ENCODE measurements at regions not wholly inside any gene's neighbourhood (a gene's known extent, or its start where the extent isn't known, plus 50 kb on each side); places are given as distances from the start of the nearest gene placed in this dataset.

DNA sequence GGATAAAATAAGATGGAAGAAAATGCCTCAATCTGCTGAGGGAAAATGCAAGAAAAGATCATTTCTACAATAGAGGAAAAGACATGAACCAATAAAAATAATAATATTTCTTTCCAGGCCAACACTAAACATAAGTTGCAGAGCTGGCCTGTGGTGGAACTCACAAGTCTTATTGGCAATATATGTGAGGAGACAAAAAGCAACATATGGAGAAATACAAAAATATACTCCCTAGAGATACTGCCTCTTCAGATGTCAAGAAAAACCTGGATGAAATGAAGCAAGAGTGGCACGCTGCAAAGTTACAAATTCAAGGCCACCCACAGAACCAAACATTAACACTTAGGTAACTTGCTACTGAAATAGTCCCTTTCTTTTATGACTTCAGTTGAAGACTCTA is 264.9 kb upstream of the FMN2 start:
- Histone ChIP-seq H3K4ac (replicated peaks; ENCODE audit: insufficient read length, low read depth, low read length) (no peak overlapping the region), H4K8ac (ENCODE audit: extremely low read depth, insufficient read depth, low read length) (no peak overlapping the region), H3K79me2 (ENCODE audit: control insufficient read depth in 1 of 2, insufficient read depth in 2 of 2, low read length in 2 of 2) (no peaks in the 10 kb centered on the region), H2BK12ac (ENCODE audit: low read depth, low read length) (no peak overlapping the region), H2BK15ac (ENCODE audit: low read length) (no peak overlapping the region), H3K36me3 (ENCODE audit: control insufficient read depth in 2 of 4, insufficient read depth in 4 of 4, low read length in 3 of 4) (no peaks in the 10 kb centered on the region), H2BK20ac (ENCODE audit: low read length) (no peak overlapping the region), H3K4me1 (replicated peaks in 1 of 4; ENCODE audit: control insufficient read depth in 3 of 4, insufficient read depth in 4 of 4, low read length in 3 of 4) (no peaks in the 10 kb centered on the region), H3K4me3 (ENCODE audit: extremely low read depth in 1 of 4, insufficient read depth in 2 of 4, low read depth in 3 of 4, low read length in 4 of 4) (no peak overlapping the region), H3K4me2 (ENCODE audit: insufficient read depth in 1 of 2, low read depth in 2 of 2, low read length in 2 of 2) (no peak overlapping the region), H3K27me3 (replicated peaks in 1 of 4; ENCODE audit: control insufficient read depth in 3 of 4, extremely low read depth in 1 of 4, insufficient read depth in 3 of 4, low read length in 3 of 4) (no peaks in the 10 kb centered on the region), H3K9me3 (ENCODE audit: insufficient read depth in 2 of 2, low read depth in 1 of 2, low read length in 1 of 2) (no peaks in the 10 kb centered on the region), H2AK5ac (ENCODE audit: low read depth, low read length) (no peak overlapping the region), H4K91ac (replicated peaks; ENCODE audit: insufficient read length, low read length) (no peak overlapping the region), H2BK120ac (replicated peaks; ENCODE audit: low read depth, low read length) (no peak overlapping the region), H3K23ac (ENCODE audit: insufficient read length) (no peak overlapping the region), H3K14ac (ENCODE audit: insufficient read length) (no peak overlapping the region), H3K27ac (ENCODE audit: low read depth, low read length) (no peak overlapping the region), H3K18ac (ENCODE audit: extremely low read depth, low read length) (no peak overlapping the region), H3K79me1 (ENCODE audit: low read depth, low read length) (no peaks in the 10 kb centered on the region), H2BK5ac (ENCODE audit: low read depth, low read length) (no peak overlapping the region), H2AFZ (ENCODE audit: low read length) (no peak overlapping the region), H3K56ac (replicated peaks; ENCODE audit: insufficient read length, low read depth, low read length) (no peak overlapping the region), H4K5ac (ENCODE audit: insufficient read length, low read depth, low read length) (no peak overlapping the region), H3K23me2 (ENCODE audit: low read depth, low read length) (no peaks in the 10 kb centered on the region), H4K20me1 (replicated peaks in 1 of 2; ENCODE audit: control insufficient read depth in 1 of 2, insufficient read depth in 2 of 2, low read length in 2 of 2) (no peaks in the 10 kb centered on the region), H3K9ac (replicated peaks in 1 of 4; ENCODE audit: extremely low read depth in 1 of 4, low read depth in 3 of 4, low read length in 3 of 4) (no peak overlapping the region)
- ChIA-PET POLR2A (ENCODE audit: partially characterized antibody) (interaction anchor here (0.5 to 0.9 kb wide), 2 partner anchors 15 to 168 kb away, joined by 3 read pairs; no protein-coding TSS in a partner anchor), CTCF (ENCODE audit: partially characterized antibody) (interaction anchor here (0.5 to 0.6 kb wide), 2 partner anchors 15 to 65 kb away, joined by 3 read pairs; no protein-coding TSS in a partner anchor)
- DNase-seq (ENCODE audit: low read depth in 1 of 2, low spot score in 2 of 2) (no peak), FAIRE-seq (no peak)
- WGBS, 2 experiments (ENCODE audit: extremely low coverage in 1 of 2, insufficient coverage in 1 of 2, insufficient read length in 1 of 2, insufficient replicate concordance in 2 of 2, low coverage in 1 of 2, low lambda C conversion rate in 2 of 2, missing lambda C conversion rate in 1 of 2): 86% methylated on average over 1 of the region's 1 CpG; no CpG with 5 or more reads in 1 of the 2 experiments
- TF ChIP-seq, protein P1, sequence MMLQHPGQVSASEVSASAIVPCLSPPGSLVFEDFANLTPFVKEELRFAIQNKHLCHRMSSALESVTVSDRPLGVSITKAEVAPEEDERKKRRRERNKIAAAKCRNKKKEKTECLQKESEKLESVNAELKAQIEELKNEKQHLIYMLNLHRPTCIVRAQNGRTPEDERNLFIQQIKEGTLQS (IDR thresholded peaks at IDR 0.05; ENCODE audit: insufficient read depth, low read depth, low read length): no peak
- TF ChIP-seq CBX8 (IDR thresholded peaks at IDR 0.05; ENCODE audit: borderline replicate concordance, low read depth, low read length) (no peak), BRCA1 (IDR thresholded peaks at IDR 0.05; ENCODE audit: low read depth, low read length) (no peak), ZNF274 (IDR thresholded peaks at IDR 0.05; ENCODE audit: borderline replicate concordance, extremely low read depth, low read length) (no peak)
- TF ChIP-seq, protein P2, sequence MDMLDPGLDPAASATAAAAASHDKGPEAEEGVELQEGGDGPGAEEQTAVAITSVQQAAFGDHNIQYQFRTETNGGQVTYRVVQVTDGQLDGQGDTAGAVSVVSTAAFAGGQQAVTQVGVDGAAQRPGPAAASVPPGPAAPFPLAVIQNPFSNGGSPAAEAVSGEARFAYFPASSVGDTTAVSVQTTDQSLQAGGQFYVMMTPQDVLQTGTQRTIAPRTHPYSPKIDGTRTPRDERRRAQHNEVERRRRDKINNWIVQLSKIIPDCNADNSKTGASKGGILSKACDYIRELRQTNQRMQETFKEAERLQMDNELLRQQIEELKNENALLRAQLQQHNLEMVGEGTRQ (IDR thresholded peaks at IDR 0.05; ENCODE audit: low read length): no peak
- TF ChIP-seq, protein P3, sequence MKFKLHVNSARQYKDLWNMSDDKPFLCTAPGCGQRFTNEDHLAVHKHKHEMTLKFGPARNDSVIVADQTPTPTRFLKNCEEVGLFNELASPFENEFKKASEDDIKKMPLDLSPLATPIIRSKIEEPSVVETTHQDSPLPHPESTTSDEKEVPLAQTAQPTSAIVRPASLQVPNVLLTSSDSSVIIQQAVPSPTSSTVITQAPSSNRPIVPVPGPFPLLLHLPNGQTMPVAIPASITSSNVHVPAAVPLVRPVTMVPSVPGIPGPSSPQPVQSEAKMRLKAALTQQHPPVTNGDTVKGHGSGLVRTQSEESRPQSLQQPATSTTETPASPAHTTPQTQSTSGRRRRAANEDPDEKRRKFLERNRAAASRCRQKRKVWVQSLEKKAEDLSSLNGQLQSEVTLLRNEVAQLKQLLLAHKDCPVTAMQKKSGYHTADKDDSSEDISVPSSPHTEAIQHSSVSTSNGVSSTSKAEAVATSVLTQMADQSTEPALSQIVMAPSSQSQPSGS (IDR thresholded peaks at IDR 0.05; ENCODE audit: low read length): no peak

Measured in H1 (cell line).